ENCODE measurements at regions not wholly inside any gene's neighbourhood (a gene's known extent, or its start where the extent isn't known, plus 50 kb on each side); places are given as distances from the start of the nearest gene placed in this dataset.

DNA sequence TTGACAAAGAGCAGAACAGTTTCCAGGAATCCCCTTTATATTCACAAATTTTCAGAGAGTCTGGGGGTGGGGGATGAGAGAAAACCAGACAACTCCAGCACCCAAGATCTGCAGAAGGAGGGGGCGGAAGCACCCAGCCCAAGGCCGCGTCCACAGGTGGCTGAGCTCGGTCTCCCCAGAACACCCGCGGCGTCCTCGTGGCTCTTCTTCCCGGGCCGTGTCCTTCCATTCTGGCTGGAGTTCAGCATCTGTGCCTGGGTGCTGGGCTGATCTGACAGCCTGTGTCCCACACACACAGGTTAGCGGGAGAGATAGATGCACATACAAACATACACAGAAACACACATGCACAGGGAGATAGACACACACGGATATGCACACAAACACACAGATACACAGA is 455.8 kb upstream of the SALL3 start:
- no peak for DNase-seq

- no peak for DNase-seq
Measured at GRCh38 chr18:78525366-78526111, 454.1 kb upstream of the SALL3 start.

- DNase-seq, result no peak
Measured at GRCh38 chr18:78526275-78526674, 453.3 kb upstream of the SALL3 start.

DNA sequence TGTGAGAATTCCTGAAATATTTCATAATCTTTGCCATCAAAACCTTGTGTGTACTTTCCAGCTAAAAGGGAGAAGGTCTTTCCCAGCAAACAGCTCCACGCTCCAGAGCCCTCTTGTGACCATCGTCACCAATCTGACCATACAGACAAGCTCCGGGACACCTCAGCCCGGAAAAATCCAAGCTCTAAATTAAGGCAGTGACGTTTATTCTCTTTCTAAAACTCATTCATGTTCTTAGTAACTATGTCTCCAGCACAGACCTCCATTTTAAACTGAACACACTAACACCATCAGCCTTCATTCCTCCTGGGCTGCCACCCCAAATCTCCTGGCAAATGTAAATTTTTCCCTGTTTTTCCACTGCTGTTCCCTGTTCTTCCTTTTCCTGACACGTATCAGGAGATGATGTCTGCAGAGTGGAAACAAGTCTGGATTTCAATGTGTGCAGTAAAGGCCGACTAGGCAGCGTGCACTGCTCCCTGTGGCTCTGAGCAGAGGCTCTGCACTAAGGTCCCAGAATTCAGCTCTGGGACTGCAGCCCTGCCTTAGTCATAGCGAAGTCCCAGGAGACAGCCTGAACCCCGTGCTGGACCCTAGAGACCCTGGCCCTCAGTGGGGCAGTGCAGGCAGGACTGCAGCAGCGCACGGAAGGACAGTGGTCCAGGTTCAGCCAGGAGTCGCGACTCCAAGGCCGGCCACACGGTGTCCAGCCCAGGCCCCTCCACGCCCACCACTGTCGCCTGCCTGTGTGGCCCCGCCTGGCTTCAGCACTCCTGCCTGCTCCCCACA is 452.5 kb upstream of the SALL3 start:
- no peak for DNase-seq

DNA sequence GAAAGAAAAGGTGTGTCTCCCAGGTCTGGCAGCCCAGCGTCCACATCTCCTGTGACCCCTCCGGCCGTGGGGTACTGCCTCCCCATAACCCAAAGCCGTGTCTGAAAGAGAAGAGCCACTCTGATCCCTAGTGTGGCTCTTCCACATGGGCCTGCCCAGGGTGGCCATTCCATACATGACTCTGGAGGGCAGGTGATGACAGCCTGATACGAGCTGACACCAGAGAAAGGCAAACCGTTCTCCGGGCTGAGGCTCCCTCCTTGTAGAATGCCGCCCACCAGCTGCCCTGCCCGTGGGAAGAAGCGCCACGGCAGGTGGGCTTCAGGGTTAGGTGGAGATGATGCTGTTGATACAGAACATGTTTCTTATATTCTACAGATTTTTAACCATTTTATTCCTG is 451.6 kb upstream of the SALL3 start:
- no peak for DNase-seq

DNA sequence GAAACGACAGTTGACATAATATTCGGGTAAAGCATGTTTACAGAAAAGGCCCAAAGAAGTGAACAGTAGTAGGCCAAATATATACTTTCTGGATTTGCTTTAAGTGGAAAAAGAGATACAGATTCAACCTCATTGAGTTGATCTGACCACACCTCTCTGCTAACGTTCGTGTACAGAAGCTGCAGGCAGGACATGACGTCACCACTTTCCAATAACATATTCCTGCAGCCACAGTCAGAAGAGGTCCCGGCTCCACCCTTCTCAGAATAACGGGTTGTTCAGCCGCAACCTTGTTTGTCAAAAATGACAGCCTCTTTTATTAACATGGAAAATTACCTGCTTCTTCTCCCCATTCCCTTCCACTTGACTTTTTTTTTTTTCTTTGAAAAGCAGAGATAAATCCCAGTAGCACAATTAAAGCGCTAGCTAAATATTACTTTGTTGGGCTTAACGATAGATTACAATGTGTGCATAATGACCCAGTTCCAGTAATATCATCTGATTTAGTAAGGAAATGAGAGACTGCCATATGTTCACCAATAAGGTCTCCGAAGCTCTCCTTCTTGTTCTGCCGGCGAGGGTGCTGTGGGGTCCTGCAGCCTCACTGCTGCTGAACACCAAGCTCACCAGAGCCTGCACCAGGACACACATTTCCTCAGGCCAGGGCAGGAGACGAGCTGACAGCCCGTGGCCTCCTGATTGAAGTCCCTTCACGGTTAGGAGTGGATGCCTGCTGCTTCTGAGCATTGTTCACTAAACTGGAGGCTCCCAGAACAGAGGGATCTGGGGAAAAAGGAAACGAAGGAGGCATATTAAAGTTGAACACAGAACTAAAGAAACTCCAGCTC is 451.0 kb upstream of the SALL3 start:
- no peak for DNase-seq

DNA sequence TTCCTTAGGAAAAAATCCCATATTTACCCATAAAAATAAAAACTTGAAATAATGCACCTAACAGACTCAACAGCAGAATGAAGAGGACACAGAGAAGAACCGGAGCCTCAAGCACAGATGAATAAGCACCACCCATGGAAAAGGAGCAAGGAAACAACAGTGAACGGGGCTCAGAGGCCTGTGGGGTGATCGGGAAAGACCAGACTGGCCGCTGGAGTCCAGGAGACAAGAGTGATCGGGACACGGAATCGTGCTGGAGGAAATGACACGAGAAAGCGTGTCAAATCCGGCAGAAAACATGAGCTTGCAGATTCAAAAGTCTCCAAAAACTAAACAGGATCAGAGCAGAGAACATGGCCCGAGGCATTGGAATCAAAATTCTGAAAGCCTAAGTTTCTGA is 448.0 kb upstream of the SALL3 start:
- DNase-seq, result no peak

DNA sequence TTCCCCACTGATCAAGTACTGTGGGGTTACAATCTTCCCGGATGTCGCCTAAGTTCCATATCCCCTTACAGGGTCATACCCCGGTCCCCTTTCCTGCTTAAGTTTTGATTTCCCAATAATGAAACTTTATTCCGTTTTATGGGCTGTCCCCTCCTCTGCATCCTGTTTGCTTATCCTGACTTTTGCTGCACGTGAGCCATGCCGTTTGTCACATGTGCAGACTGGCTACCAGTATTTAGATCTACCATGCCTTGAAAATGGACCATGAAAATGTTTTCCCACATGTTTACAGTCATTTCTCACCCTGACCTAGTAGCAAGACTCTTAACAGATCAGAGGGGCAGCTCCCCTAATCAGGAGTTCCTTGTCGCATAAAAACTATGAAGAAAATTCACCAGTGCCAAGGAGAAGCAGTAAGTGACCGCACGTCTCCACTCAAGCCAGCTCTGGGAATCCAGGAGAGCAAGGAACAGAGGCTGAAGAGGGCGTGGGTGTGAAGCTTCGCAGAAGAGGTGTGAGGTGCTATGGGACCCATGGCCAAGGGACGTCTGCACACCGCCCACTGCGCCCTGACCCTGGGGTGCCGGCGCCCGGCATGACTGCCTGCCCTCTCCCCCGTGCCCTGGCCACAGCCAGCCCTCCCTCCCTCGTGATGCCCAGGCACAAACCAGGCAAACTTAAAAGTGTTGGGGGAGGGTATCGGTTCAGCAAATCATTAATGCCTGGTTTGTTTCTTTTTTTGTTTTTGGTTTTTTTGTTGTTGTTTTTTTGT is 440.8 kb upstream of the SALL3 start:
- no peak for DNase-seq

DNA sequence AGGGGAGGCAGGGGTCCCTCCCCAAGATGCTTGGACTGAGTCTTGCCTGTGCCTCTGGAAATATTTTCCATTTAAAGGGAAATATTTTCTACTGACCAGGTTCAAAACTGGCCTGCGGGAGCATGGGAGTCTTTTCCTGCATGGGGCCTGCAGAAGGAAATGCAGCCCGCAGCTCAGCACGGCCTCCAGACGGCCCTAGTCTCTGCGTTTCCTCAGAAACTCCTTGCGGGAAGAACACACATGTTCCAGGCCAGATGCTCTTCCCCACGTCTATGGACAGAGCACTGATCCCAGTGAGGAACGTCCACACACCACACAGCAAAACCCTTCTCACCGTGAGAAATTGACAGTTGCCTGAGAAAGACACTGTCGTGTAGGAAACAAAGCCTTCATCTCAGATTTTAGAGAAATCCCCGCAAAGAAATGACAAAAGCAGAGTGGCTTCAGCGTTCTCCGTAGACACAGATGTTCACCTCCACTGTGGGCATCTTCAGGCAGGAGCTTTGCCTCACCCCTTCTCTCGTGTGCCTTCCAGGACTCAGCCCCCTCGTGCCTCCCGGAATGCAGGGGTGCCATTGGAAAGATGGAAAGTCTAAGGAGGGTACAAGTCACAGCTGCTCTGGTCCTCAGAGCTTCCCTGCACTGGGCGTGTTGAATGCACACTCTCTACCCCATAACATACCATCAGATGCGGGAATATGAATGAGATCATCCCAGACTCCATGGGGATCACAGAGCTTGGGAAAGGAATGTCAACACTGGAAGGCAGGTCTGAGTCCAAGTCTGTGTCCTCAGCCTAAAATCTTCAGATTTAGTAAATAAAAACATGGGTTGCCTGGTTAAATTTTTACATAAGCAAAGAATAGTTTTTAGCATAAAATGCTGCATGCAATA is 438.7 kb upstream of the SALL3 start:
- no peak for DNase-seq

DNA sequence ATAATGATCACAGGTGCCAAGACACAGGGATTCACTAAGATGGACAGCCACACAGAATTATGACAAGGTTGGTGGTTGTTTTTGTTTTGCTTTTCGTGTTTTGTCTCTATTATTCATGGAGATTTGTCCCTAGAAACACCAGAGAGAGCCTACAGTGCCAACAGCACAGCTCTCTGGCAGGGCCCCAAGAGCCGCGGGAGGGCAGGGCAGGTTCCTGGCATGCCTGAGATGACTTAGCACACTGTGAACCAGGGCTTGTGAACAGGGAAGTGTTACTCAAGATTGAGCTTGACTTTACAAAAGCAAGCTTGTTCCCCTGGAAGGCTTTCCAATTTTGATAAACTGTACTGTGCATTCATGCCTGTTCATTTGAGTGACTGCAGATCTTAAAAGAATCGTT is 437.4 kb upstream of the SALL3 start:
- DNase-seq, result no peak

- DNase-seq, result no peak
Measured at GRCh38 chr18:78543201-78543725, 436.4 kb upstream of the SALL3 start.

GRCh38 chr18:78546281-78546680 is 433.3 kb upstream of the SALL3 start:
- no peak for DNase-seq

DNA sequence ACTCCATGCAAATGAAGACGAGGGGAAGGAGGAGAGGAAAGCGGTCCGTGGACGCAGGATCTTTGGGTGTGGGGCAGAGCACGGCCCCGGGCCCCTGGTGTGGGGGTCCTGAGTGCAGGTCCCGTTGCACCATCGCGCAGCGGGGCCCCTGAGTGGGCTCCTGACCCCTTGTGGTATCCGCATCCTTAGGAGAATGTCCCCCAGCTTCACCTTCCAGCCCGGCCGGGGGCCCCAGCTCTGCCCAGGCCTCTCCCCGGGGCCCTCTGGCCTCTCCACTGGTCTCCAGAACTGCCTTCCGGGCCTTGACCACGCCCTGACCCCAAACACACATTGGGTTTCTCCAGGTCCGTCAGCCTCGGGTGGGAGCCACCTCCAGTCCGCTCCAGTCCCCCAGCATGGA is 431.8 kb upstream of the SALL3 start:
- no peak for DNase-seq

DNA sequence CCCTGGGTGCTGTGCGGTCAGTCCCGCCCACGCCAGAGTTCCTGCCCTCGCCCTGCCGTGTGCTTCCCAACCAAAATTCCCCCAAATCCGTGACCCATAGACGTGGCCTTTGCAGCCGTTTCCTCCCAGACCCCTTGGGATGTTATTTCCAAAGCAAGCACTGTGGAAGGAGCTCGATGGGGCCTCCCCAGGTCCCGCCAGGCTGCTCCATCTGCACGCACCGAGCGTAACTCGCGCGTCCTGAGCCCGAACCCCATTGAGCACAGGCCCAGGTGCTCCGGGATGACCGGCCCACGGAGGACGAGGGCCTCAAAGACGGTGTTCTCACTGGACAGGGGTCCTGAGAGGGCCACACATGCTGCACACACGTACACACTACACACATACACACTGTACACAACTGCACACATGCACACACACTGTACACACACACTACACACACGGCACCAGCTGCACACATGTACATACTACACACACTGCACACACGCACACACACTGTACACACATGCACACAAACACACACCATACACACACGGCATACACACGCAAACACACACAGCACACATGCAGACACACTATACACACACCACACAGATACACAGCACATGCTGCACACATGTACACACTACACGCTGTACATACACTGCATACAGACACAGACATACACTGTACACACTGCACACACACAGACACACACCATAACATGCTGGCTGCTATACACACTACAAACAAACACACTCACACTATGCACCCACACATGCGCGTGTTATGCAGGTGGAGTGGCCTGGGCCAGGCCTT is 431.2 kb upstream of the SALL3 start:
- DNase-seq, result no peak

GRCh38 chr18:78549971-78550370 is 429.6 kb upstream of the SALL3 start:
- DNase-seq, result no peak

- no peak for DNase-seq
Measured at GRCh38 chr18:78554944-78555608, 424.5 kb upstream of the SALL3 start.

GRCh38 chr18:78557371-78557770 is 422.2 kb upstream of the SALL3 start:
- DNase-seq, result no peak

- DNase-seq, result no peak
Measured at GRCh38 chr18:78558101-78558810, 421.4 kb upstream of the SALL3 start.

- DNase-seq, result no peak
Measured at GRCh38 chr18:78558948-78559347, 420.7 kb upstream of the SALL3 start.

Data from CD4-positive, alpha-beta T cell treated with Interleukin-6 for 4 hours (primary cell).